ENCODE measurements at regions not wholly inside any gene's neighbourhood (a gene's known extent, or its start where the extent isn't known, plus 50 kb on each side); places are given as distances from the start of the nearest gene placed in this dataset.
A peak's percentile ranks its signal among the peaks of the same experiment; 100 is the strongest.
"Not testable (repeated sequence)": the region's sequence is repeated elsewhere in the genome, so short reads cannot be mapped to it uniquely, and the experiment has no call there.

- no peak for DNase-seq
These were observed 962.1 kb downstream of the KCNJ18 start for GRCh38 chr17:22654447-22654846.

GRCh38 chr17:22669721-22670120, 977.4 kb downstream of the KCNJ18 start:
- no peak for DNase-seq

GRCh38 chr17:22671110-22671509, 978.8 kb downstream of the KCNJ18 start:
- no peak for DNase-seq

GRCh38 chr17:22692066-22692805, 999.9 kb downstream of the KCNJ18 start:
- no peak for DNase-seq

- DNase-seq = no peak
These were observed 1000.5 kb downstream of the KCNJ18 start for GRCh38 chr17:22692806-22693171.

GRCh38 chr17:22694362-22695227, 1002.3 kb downstream of the KCNJ18 start:
- DNase-seq = peak; percentile 31

GRCh38 chr17:22695228-22695619, 1002.9 kb downstream of the KCNJ18 start:
- DNase-seq = peak; percentile 10

- peak; percentile 45 for DNase-seq
These were observed 1010.9 kb downstream of the KCNJ18 start for GRCh38 chr17:22703204-22703603.

- peak; percentile 57 for DNase-seq
These were observed 1011.6 kb downstream of the KCNJ18 start for GRCh38 chr17:22703786-22704441.

- peak; percentile 10 for DNase-seq
These were observed 1012.4 kb downstream of the KCNJ18 start for GRCh38 chr17:22704674-22705073.

- DNase-seq = no peak
These were observed 1015.3 kb downstream of the KCNJ18 start for GRCh38 chr17:22707626-22708025.

GRCh38 chr17:22717211-22717610, 1024.9 kb downstream of the KCNJ18 start:
- no peak for DNase-seq

- no peak for DNase-seq
These were observed 1026.4 kb downstream of the KCNJ18 start for GRCh38 chr17:22718689-22719088.

- not testable (repeated sequence) for DNase-seq
These were observed 1048.7 kb downstream of the KCNJ18 start for GRCh38 chr17:22741066-22741465.
